Keratinocyte (primary cell): ENCODE measurements at regions not wholly inside any gene's neighbourhood (a gene's known extent, or its start where the extent isn't known, plus 50 kb on each side); places are given as distances from the start of the nearest gene placed in this dataset.

ENCODE experiments used
- DNase-seq: peaks from one replicate; pipeline ENCODE4 v3.0.0-alpha.2; 2011; ENCODE audit warnings: low read depth, missing footprints, low spot score
- FAIRE-seq: peaks from 2 replicates; lab custom pipeline; 2011; peaks lifted over from hg19 to GRCh38; lab: Jason Lieb, UNC
- H2AFZ ChIP-seq: 2 replicates; pipeline ENCODE4 v1.6.0; 2012; ENCODE audit warnings: low read length, control low read depth, inconsistent platforms; ENCODE audit not compliant: control insufficient read depth
- H3K27ac ChIP-seq: 2 replicates; pipeline ENCODE4 v1.5.1; 2011; ENCODE audit warnings: low read length; ENCODE audit not compliant: control insufficient read depth, insufficient read depth
- H3K27me3 ChIP-seq: 3 replicates; pipeline ENCODE4 v1.6.0; 2011; ENCODE audit warnings: low read length; ENCODE audit not compliant: control insufficient read depth, insufficient read depth; ENCODE audit errors: extremely low read depth
- H3K36me3 ChIP-seq, 2 experiments: 2 replicates in 1 of 2; 3 replicates in 1 of 2; pipeline ENCODE4 v1.5.1; 2011; ENCODE audit warnings: low read length in 2 of 2, mild to moderate bottlenecking in 1 of 2; ENCODE audit not compliant: control insufficient read depth in 2 of 2, insufficient read depth in 2 of 2; ENCODE audit errors: extremely low read depth in 1 of 2
- H3K4me1 ChIP-seq: 3 replicates; pipeline ENCODE4 v1.5.1; 2011; ENCODE audit warnings: low read length; ENCODE audit not compliant: control insufficient read depth, insufficient read depth; ENCODE audit errors: extremely low read depth
- H3K4me2 ChIP-seq: 3 replicates; pipeline ENCODE4 v1.6.0; 2011; ENCODE audit warnings: low read depth, low read length; ENCODE audit not compliant: control insufficient read depth, insufficient read depth; ENCODE audit errors: extremely low read depth
- H3K4me3 ChIP-seq, 3 experiments: fragments of 200-600 bp in 1 of 3; sonication (generic) in 1 of 3; 2 replicates in 2 of 3; 3 replicates in 1 of 3; pipeline ENCODE4 v1.5.1; 2011 to 2016; ENCODE audit warnings: low read length in 3 of 3, mild to moderate bottlenecking in 3 of 3, control low read depth in 2 of 3, inconsistent platforms in 1 of 3, low read depth in 1 of 3, mixed read lengths in 1 of 3, mixed run types in 1 of 3, moderate library complexity in 1 of 3; ENCODE audit not compliant: control insufficient read depth in 2 of 3, insufficient read depth in 2 of 3; ENCODE audit errors: extremely low read depth in 1 of 3
- H3K79me2 ChIP-seq: 2 replicates; pipeline ENCODE4 v1.6.0; 2012; ENCODE audit warnings: low read length; ENCODE audit not compliant: control insufficient read depth, insufficient read depth
- H3K9ac ChIP-seq: 3 replicates; pipeline ENCODE4 v1.6.0; 2011; ENCODE audit warnings: low read length; ENCODE audit not compliant: control insufficient read depth, insufficient read depth; ENCODE audit errors: extremely low read depth
- H3K9me1 ChIP-seq: 3 replicates; pipeline ENCODE4 v1.6.0; 2011; ENCODE audit warnings: low read length; ENCODE audit not compliant: control insufficient read depth, insufficient read depth; ENCODE audit errors: extremely low read depth
- H3K9me3 ChIP-seq: 2 replicates; pipeline ENCODE4 v1.5.1; 2012; ENCODE audit warnings: low read depth, low read length; ENCODE audit not compliant: control insufficient read depth
- H4K20me1 ChIP-seq: 3 replicates; pipeline ENCODE4 v1.6.0; 2011; ENCODE audit warnings: low read length; ENCODE audit not compliant: control insufficient read depth, insufficient read depth; ENCODE audit errors: extremely low read depth
- EZH2 ChIP-seq: IDR thresholded peaks from one replicate; pipeline ENCODE4 v1.6.1; 2012; ENCODE audit warnings: inconsistent platforms, mild to moderate bottlenecking, low read length, moderate library complexity
- dilution Hi-C: fragments of 300-500 bp; cut with MboI; formaldehyde crosslinking; loops from one replicate; pipeline ENCODE4 v1.7.0; 2020; ENCODE audit warnings: low sequenced_read_pairs; ENCODE audit not compliant: extremely low pct_ligation_motif_present
- TF ChIP-seq, protein P1 (sequence below), 3 experiments: IDR thresholded peaks in 1 of 3; conservative IDR thresholded peaks in 1 of 3; optimal IDR thresholded peaks in 1 of 3; 2 replicates in 2 of 3; 3 replicates in 1 of 3; pipeline versions ENCODE3 to v1.5.1; 2011; ENCODE audit warnings: low read length in 3 of 3, mild to moderate bottlenecking in 3 of 3, moderate library complexity in 2 of 3, control low read depth in 1 of 3, inconsistent platforms in 1 of 3; ENCODE audit not compliant: insufficient read depth in 2 of 3; ENCODE audit errors: extremely low read depth in 1 of 3

GRCh38 chr2:9765611-9766531, 77.4 kb upstream of the TAF1B start:
- no peak for DNase-seq
- H3K27me3 ChIP-seq, result no peaks in the 10 kb centered on the region
- H3K27ac ChIP-seq, result no peak overlapping the region
- FAIRE-seq, result peak; percentile 39
- H3K4me1 ChIP-seq, result peaks cover 23% of the 10 kb centered on the region
- no peaks in the 10 kb centered on the region for H3K36me3 ChIP-seq
- H2AFZ ChIP-seq, result peak overlapping the region; percentile 71
- H3K79me2 ChIP-seq, result no peaks in the 10 kb centered on the region
- H3K9me3 ChIP-seq, result no peaks in the 10 kb centered on the region
- H4K20me1 ChIP-seq, result no peaks in the 10 kb centered on the region
- H3K4me2 ChIP-seq, result no peak overlapping the region
- no peaks in the 10 kb centered on the region for H3K9me1 ChIP-seq
- no peak overlapping the region for H3K4me3 ChIP-seq
- H3K9ac ChIP-seq, result no peak overlapping the region
- dilution Hi-C loops, result loop anchor here (25.0 kb wide), 1 partner anchor 271 kb away; the partner anchor contains the start of gene KLF11
- no peak for TF ChIP-seq EZH2
- TF ChIP-seq, protein P1, sequence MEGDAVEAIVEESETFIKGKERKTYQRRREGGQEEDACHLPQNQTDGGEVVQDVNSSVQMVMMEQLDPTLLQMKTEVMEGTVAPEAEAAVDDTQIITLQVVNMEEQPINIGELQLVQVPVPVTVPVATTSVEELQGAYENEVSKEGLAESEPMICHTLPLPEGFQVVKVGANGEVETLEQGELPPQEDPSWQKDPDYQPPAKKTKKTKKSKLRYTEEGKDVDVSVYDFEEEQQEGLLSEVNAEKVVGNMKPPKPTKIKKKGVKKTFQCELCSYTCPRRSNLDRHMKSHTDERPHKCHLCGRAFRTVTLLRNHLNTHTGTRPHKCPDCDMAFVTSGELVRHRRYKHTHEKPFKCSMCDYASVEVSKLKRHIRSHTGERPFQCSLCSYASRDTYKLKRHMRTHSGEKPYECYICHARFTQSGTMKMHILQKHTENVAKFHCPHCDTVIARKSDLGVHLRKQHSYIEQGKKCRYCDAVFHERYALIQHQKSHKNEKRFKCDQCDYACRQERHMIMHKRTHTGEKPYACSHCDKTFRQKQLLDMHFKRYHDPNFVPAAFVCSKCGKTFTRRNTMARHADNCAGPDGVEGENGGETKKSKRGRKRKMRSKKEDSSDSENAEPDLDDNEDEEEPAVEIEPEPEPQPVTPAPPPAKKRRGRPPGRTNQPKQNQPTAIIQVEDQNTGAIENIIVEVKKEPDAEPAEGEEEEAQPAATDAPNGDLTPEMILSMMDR (optimal IDR thresholded peaks at IDR 0.05 in 1 of 3, IDR thresholded peaks at IDR 0.05 in 1 of 3, conservative IDR thresholded peaks at IDR 0.05 in 1 of 3; ENCODE audit: extremely low read depth in 1 of 3, insufficient read depth in 2 of 3, low read length in 3 of 3), result no peak

DNA sequence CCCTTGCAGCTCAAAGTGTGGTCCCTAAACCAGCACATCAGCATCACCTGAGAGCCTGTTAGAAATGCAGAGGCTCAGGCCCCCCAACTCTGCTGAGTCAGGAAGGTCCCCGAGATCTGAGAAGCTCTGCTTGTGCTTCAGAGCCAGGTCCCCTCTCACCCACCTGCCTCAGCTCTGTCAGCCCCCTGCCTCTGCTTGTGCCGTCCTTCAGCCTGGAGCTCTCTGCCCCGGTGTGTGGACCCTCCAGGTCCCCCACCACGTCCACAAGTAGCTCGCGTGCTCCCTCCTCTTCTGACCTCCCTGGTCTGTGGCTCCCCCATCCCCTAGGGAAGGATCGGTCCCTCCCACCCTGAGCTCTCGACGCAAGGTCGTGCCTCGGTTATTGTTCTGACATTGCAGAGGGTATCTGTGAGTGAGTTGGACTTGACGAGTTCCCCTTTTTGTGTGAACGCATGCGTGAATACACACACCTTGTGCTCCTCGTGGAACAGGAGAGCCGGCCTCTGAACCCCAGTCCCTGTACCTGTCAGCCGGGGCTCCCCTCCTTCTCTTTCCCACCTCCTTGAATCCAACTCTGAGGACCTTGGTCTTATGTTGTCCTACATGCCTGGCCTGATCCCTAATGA, 75.5 kb upstream of the TAF1B start:
- dilution Hi-C loops, result loop anchor here (25.0 kb wide), 1 partner anchor 270 kb away; the partner anchor contains the start of gene KLF11
- Histone ChIP-seq H3K4me2 (no peak overlapping the region), H3K4me3 (no peak overlapping the region), H3K27ac (no peak overlapping the region), H2AFZ (no peak overlapping the region), H3K27me3 (peaks cover 4% of the 10 kb centered on the region), H3K9ac (no peak overlapping the region), H3K9me1 (no peaks in the 10 kb centered on the region), H3K79me2 (no peaks in the 10 kb centered on the region), H4K20me1 (no peaks in the 10 kb centered on the region), H3K9me3 (no peaks in the 10 kb centered on the region), H3K4me1 (peaks cover 23% of the 10 kb centered on the region), H3K36me3 (no peaks in the 10 kb centered on the region)
- no peak for DNase-seq
- no peak for FAIRE-seq
- TF ChIP-seq, protein P1 (optimal IDR thresholded peaks at IDR 0.05 in 1 of 3, IDR thresholded peaks at IDR 0.05 in 1 of 3, conservative IDR thresholded peaks at IDR 0.05 in 1 of 3; ENCODE audit: extremely low read depth in 1 of 3, insufficient read depth in 2 of 3, low read length in 3 of 3), result no peak
- no peak for TF ChIP-seq EZH2
